Islet precursor cell (in vitro differentiated cells): ENCODE measurements at regions not wholly inside any gene's neighbourhood (a gene's known extent, or its start where the extent isn't known, plus 50 kb on each side); places are given as distances from the start of the nearest gene placed in this dataset.

Source experiments
- DNase-seq: peaks from one replicate; pipeline ENCODE4 v3.0.0-alpha.2; 2018

GRCh38 chr16:73329358-73330286, 281.7 kb upstream of the ZFHX3 start:
- peak; percentile 86 for DNase-seq

GRCh38 chr16:73326770-73327470, 279.0 kb upstream of the ZFHX3 start:
- no peak for DNase-seq

GRCh38 chr16:73326221-73326620, 278.3 kb upstream of the ZFHX3 start:
- no peak for DNase-seq

GRCh38 chr16:73323880-73324279, 276.0 kb upstream of the ZFHX3 start:
- no peak for DNase-seq

- no peak for DNase-seq
Observed at GRCh38 chr16:73322856-73323255, 274.9 kb upstream of the ZFHX3 start.

- no peak for DNase-seq
Observed at GRCh38 chr16:73321853-73322252, 273.9 kb upstream of the ZFHX3 start.

GRCh38 chr16:73319737-73320136, 271.8 kb upstream of the ZFHX3 start:
- no peak for DNase-seq

- no peak for DNase-seq
Observed at GRCh38 chr16:73319261-73319660, 271.3 kb upstream of the ZFHX3 start.

- DNase-seq: no peak
Observed at GRCh38 chr16:73317321-73317857, 269.5 kb upstream of the ZFHX3 start.

GRCh38 chr16:73315645-73316044, 267.7 kb upstream of the ZFHX3 start:
- no peak for DNase-seq

- no peak for DNase-seq
Observed at GRCh38 chr16:73313950-73314349, 266.0 kb upstream of the ZFHX3 start.

- DNase-seq: no peak
Observed at GRCh38 chr16:73311857-73312723, 264.2 kb upstream of the ZFHX3 start.

- DNase-seq: no peak
Observed at GRCh38 chr16:73308771-73309170, 260.8 kb upstream of the ZFHX3 start.

GRCh38 chr16:73306901-73307413, 259.0 kb upstream of the ZFHX3 start:
- DNase-seq: no peak

- no peak for DNase-seq
Observed at GRCh38 chr16:73304008-73304774, 256.3 kb upstream of the ZFHX3 start.

- DNase-seq: no peak
Observed at GRCh38 chr16:73302942-73303341, 255.0 kb upstream of the ZFHX3 start.

GRCh38 chr16:73301984-73302383, 254.1 kb upstream of the ZFHX3 start:
- no peak for DNase-seq

GRCh38 chr16:73299346-73299745, 251.4 kb upstream of the ZFHX3 start:
- DNase-seq: no peak

GRCh38 chr16:73298562-73298961, 250.6 kb upstream of the ZFHX3 start:
- DNase-seq: peak; percentile 80

GRCh38 chr16:73290258-73290657, 242.3 kb upstream of the ZFHX3 start:
- DNase-seq: no peak

- DNase-seq: no peak
Observed at GRCh38 chr16:73289232-73289631, 241.3 kb upstream of the ZFHX3 start.

- DNase-seq: no peak
Observed at GRCh38 chr16:73288520-73288919, 240.6 kb upstream of the ZFHX3 start.
